ENCODE measurements at regions not wholly inside any gene's neighbourhood (a gene's known extent, or its start where the extent isn't known, plus 50 kb on each side); places are given as distances from the start of the nearest gene placed in this dataset.

DNA sequence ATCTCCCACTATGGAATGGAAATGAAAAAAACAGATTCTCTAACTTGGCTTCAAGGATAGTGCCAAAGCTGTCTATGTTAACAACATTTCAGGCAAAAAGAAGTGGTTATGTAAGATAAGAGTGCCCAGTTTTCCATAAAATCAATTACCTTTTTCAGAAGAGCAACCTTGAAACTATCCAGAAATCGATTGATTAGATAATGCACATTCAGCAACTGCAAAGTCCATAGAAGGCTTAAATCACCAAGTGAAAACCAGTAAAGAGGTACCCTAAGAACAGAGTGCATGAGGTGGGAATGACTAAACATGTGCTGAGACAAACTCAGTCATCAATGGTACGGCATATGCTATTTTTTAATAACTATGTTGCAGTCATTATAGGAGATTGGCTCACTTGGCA, 71.9 kb upstream of the TNKS2 start:
- no peak for TF ChIP-seq POLR2AphosphoS5 (IDR thresholded peaks at IDR 0.05)
- TF ChIP-seq POLR2A (IDR thresholded peaks at IDR 0.05), result no peak

All from breast epithelium (tissue), 3 donors.